GM12865 (cell line): ENCODE measurements at regions not wholly inside any gene's neighbourhood (a gene's known extent, or its start where the extent isn't known, plus 50 kb on each side); places are given as distances from the start of the nearest gene placed in this dataset.

Experiments
- DNase-seq: peaks from one replicate; pipeline ENCODE4 v3.0.0; 2010; ENCODE audit warnings: low read depth
- H3K4me3 ChIP-seq: 2 replicates; pipeline ENCODE4 v1.5.1; 2011; ENCODE audit warnings: mild to moderate bottlenecking, low read depth, low read length, control low read depth
- CTCF ChIP-seq: IDR thresholded peaks from 2 replicates; pipeline ENCODE4 v1.5.1; 2011; ENCODE audit warnings: low read length, control low read depth, low read depth, inconsistent platforms; ENCODE audit not compliant: insufficient read depth; ENCODE audit errors: missing control alignments

GRCh38 chr16:49057391-49057790 is 224.2 kb downstream of the CBLN1 start:
- H3K4me3 ChIP-seq, result no peak overlapping the region
- no peak for DNase-seq
- no peak for TF ChIP-seq CTCF

GRCh38 chr16:49056546-49056945 is 225.1 kb downstream of the CBLN1 start:
- no peak overlapping the region for H3K4me3 ChIP-seq
- no peak for DNase-seq
- no peak for TF ChIP-seq CTCF

GRCh38 chr16:49055824-49056545 is 225.7 kb downstream of the CBLN1 start:
- no peak overlapping the region for H3K4me3 ChIP-seq
- peak; percentile 26 for DNase-seq
- TF ChIP-seq CTCF, result no peak

- DNase-seq, result no peak
- no peak overlapping the region for H3K4me3 ChIP-seq
- no peak for TF ChIP-seq CTCF
Measured at GRCh38 chr16:49055291-49055690, 226.3 kb downstream of the CBLN1 start.

- DNase-seq, result no peak
- no peak overlapping the region for H3K4me3 ChIP-seq
- TF ChIP-seq CTCF, result no peak
Measured at GRCh38 chr16:49054606-49055005, 227.0 kb downstream of the CBLN1 start.

GRCh38 chr16:49052846-49053245 is 228.8 kb downstream of the CBLN1 start:
- no peak for DNase-seq
- no peak overlapping the region for H3K4me3 ChIP-seq
- TF ChIP-seq CTCF, result no peak

- no peak overlapping the region for H3K4me3 ChIP-seq
- TF ChIP-seq CTCF, result no peak
- no peak for DNase-seq
Measured at GRCh38 chr16:49051576-49051975, 230.1 kb downstream of the CBLN1 start.
